Fibroblast of lung (primary cell): ENCODE measurements at regions not wholly inside any gene's neighbourhood (a gene's known extent, or its start where the extent isn't known, plus 50 kb on each side); places are given as distances from the start of the nearest gene placed in this dataset.

ENCODE experiments used
- DNase-seq, 2 donors: peaks; one replicate each; pipeline versions ENCODE4 v3.0.0 to v3.0.0-alpha.2; 2010; ENCODE audit warnings: low read depth in 2 of 2
- H2AFZ ChIP-seq: 2 replicates; pipeline ENCODE4 v1.5.1; 2012; ENCODE audit warnings: low read length, control low read depth, inconsistent platforms
- H3K27ac ChIP-seq: 2 replicates; pipeline ENCODE4 v1.5.1; 2011; ENCODE audit warnings: low read length, control low read depth; ENCODE audit not compliant: insufficient read depth
- H3K27me3 ChIP-seq: 2 replicates; pipeline ENCODE4 v1.5.1; 2011; ENCODE audit warnings: mild to moderate bottlenecking, low read length; ENCODE audit not compliant: control insufficient read depth, insufficient read depth
- H3K36me3 ChIP-seq: 2 replicates; pipeline ENCODE4 v1.5.1; 2011; ENCODE audit warnings: low read length; ENCODE audit not compliant: control insufficient read depth, insufficient read depth
- H3K4me1 ChIP-seq: 2 replicates; pipeline ENCODE4 v1.5.1; 2011; ENCODE audit warnings: low read length; ENCODE audit not compliant: control insufficient read depth, insufficient read depth; ENCODE audit errors: extremely low read depth
- H3K4me2 ChIP-seq: 2 replicates; pipeline ENCODE4 v1.5.1; 2011; ENCODE audit warnings: low read length, control low read depth; ENCODE audit not compliant: insufficient read depth; ENCODE audit errors: extremely low read depth
- H3K4me3 ChIP-seq, 4 experiments: fragments of 200-600 bp in 1 of 4; sonication (generic) in 1 of 4; replicated peaks in 1 of 4; 2 replicates each; pipeline ENCODE4 v1.5.1; 2011 to 2016; ENCODE audit warnings: low read length in 4 of 4, low read depth in 3 of 4, mild to moderate bottlenecking in 3 of 4, control low read depth in 2 of 4, inconsistent platforms in 1 of 4, mixed read lengths in 1 of 4; ENCODE audit not compliant: insufficient read depth in 1 of 4; ENCODE audit errors: control extremely low read depth in 1 of 4
- H3K79me2 ChIP-seq: 2 replicates; pipeline ENCODE4 v1.5.1; 2012; ENCODE audit warnings: mild to moderate bottlenecking, low read length, inconsistent platforms; ENCODE audit not compliant: control insufficient read depth, insufficient read depth
- H3K9ac ChIP-seq: 2 replicates; pipeline ENCODE4 v1.5.1; 2011; ENCODE audit warnings: mild to moderate bottlenecking, low read length, control low read depth; ENCODE audit not compliant: insufficient read depth
- H3K9me3 ChIP-seq: 2 replicates; pipeline ENCODE4 v1.5.1; 2012; ENCODE audit warnings: low read depth, low read length; ENCODE audit not compliant: control insufficient read depth, insufficient read depth
- H4K20me1 ChIP-seq: 2 replicates; pipeline ENCODE4 v1.5.1; 2011; ENCODE audit warnings: low read length; ENCODE audit not compliant: control insufficient read depth, insufficient read depth; ENCODE audit errors: extremely low read depth
- EZH2 ChIP-seq: IDR thresholded peaks from 2 replicates; pipeline ENCODE4 v1.5.1; 2012; ENCODE audit warnings: low read length, control low read depth, mild to moderate bottlenecking; ENCODE audit errors: missing control alignments
- TF ChIP-seq, protein P1 (sequence below), 2 donors: IDR thresholded peaks in 1 of 2; conservative IDR thresholded peaks in 1 of 2; 1 replicate in 1 of 2; 2 replicates in 1 of 2; pipeline ENCODE4 v1.5.1; 2011 to 2012; ENCODE audit warnings: low read length in 2 of 2, control low read depth in 1 of 2, inconsistent platforms in 1 of 2, low read depth in 1 of 2, mild to moderate bottlenecking in 1 of 2

DNA sequence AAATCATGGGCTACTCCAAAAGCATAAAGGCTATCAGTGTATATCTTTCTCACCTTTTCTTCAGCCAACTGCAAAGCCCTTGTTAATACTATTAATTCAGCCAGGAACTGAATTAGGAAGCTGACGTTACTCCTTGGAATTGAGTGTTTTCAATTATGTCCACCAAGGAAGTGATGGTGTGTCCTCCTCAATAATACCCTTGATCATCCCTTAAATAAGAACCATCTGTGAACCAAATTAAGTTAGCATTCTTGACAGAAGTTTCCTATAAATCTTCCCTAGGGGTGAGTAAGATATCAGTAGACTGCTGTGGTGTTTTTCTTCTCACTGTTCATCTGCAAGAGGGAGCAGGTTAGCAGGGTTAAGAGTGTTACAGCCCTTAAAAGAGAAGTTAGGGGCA, 252.3 kb upstream of the AVPR1A start:
- no peaks in the 10 kb centered on the region for H3K36me3 ChIP-seq
- H3K4me1 ChIP-seq, result no peaks in the 10 kb centered on the region
- H3K27me3 ChIP-seq, result no peaks in the 10 kb centered on the region
- no peaks in the 10 kb centered on the region for H4K20me1 ChIP-seq
- no peak overlapping the region for H3K4me3 ChIP-seq
- H3K9ac ChIP-seq, result no peak overlapping the region
- H3K9me3 ChIP-seq, result no peaks in the 10 kb centered on the region
- TF ChIP-seq, protein P1, sequence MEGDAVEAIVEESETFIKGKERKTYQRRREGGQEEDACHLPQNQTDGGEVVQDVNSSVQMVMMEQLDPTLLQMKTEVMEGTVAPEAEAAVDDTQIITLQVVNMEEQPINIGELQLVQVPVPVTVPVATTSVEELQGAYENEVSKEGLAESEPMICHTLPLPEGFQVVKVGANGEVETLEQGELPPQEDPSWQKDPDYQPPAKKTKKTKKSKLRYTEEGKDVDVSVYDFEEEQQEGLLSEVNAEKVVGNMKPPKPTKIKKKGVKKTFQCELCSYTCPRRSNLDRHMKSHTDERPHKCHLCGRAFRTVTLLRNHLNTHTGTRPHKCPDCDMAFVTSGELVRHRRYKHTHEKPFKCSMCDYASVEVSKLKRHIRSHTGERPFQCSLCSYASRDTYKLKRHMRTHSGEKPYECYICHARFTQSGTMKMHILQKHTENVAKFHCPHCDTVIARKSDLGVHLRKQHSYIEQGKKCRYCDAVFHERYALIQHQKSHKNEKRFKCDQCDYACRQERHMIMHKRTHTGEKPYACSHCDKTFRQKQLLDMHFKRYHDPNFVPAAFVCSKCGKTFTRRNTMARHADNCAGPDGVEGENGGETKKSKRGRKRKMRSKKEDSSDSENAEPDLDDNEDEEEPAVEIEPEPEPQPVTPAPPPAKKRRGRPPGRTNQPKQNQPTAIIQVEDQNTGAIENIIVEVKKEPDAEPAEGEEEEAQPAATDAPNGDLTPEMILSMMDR (conservative IDR thresholded peaks at IDR 0.05 in 1 of 2, IDR thresholded peaks at IDR 0.05 in 1 of 2; ENCODE audit: low read depth in 1 of 2, low read length in 2 of 2), result no peak
- TF ChIP-seq EZH2, result no peak
- no peak overlapping the region for H3K4me2 ChIP-seq
- no peak for DNase-seq
- no peak overlapping the region for H3K27ac ChIP-seq
- no peaks in the 10 kb centered on the region for H3K79me2 ChIP-seq
- no peak overlapping the region for H2AFZ ChIP-seq

DNA sequence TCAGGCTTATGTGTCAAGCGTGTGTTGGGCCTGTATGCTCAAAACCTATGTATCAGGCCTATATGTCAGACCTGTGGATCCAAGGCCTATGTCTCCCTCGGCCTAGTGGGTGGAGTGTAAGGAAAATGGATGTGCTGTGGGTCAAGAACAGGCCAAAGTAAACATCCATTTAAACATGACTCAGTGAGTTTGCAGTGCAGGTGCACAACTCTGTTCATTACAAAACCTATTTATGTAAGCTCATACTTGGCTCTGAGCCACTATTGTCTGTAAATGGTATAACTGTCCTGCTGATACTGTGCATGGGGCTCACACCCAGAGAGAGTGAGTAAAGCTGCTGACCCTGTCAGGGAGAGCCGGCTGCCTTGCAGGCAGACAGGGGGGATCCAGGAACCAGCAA, 249.7 kb upstream of the AVPR1A start:
- DNase-seq, result peak; percentile 3 to 79
- no peak overlapping the region for H2AFZ ChIP-seq
- no peaks in the 10 kb centered on the region for H3K79me2 ChIP-seq
- H3K27me3 ChIP-seq, result no peaks in the 10 kb centered on the region
- H3K9me3 ChIP-seq, result no peaks in the 10 kb centered on the region
- H3K27ac ChIP-seq, result no peak overlapping the region
- no peaks in the 10 kb centered on the region for H3K36me3 ChIP-seq
- no peak overlapping the region for H3K4me3 ChIP-seq
- no peaks in the 10 kb centered on the region for H3K4me1 ChIP-seq
- no peak overlapping the region for H3K4me2 ChIP-seq
- TF ChIP-seq, protein P1 (conservative IDR thresholded peaks at IDR 0.05 in 1 of 2, IDR thresholded peaks at IDR 0.05 in 1 of 2; ENCODE audit: low read depth in 1 of 2, low read length in 2 of 2), result no peak
- no peak for TF ChIP-seq EZH2
- H3K9ac ChIP-seq, result no peak overlapping the region
- H4K20me1 ChIP-seq, result no peaks in the 10 kb centered on the region

DNA sequence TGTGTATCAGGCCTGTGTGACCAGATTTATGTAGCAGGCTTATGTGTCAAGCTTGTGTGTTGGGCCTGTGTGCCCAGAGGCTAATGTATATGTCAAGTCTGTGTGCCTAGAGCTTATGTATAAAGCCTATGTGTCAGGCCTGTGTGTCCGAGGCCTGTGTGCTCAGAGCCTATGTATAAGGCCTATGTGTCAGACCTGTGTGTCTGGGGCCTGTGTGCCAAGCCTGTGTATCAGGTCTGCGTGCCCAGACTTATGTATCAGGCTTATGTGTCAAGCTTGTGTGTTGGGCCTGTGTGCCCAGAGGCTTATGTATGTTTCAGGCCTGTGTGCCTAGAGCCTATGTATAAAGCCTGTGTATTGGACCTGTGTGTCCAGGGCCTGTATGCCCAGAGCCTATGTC, 249.3 kb upstream of the AVPR1A start:
- Histone ChIP-seq H2AFZ (no peak overlapping the region), H3K27me3 (no peaks in the 10 kb centered on the region), H3K4me2 (no peak overlapping the region), H3K4me3 (no peak overlapping the region), H3K9me3 (no peaks in the 10 kb centered on the region), H3K36me3 (no peaks in the 10 kb centered on the region), H3K27ac (no peak overlapping the region), H3K4me1 (no peaks in the 10 kb centered on the region), H3K79me2 (no peaks in the 10 kb centered on the region), H4K20me1 (no peaks in the 10 kb centered on the region), H3K9ac (no peak overlapping the region)
- TF ChIP-seq, protein P1 (conservative IDR thresholded peaks at IDR 0.05 in 1 of 2, IDR thresholded peaks at IDR 0.05 in 1 of 2; ENCODE audit: low read depth in 1 of 2, low read length in 2 of 2), result no peak
- TF ChIP-seq EZH2, result no peak
- no peak for DNase-seq
